Activated CD8-positive, alpha-beta T cell treated with anti-CD3 and anti-CD28 coated beads for 36 hours (primary cell): ENCODE measurements at regions not wholly inside any gene's neighbourhood (a gene's known extent, or its start where the extent isn't known, plus 50 kb on each side); places are given as distances from the start of the nearest gene placed in this dataset.

Experiments
- ATAC-seq: fragments of 200-7000 bp; cut with Tn5 transposase; one replicate; pipeline ENCODE4 v1.10.0; 2021; ENCODE audit warnings: mild to moderate bottlenecking, moderate library complexity
- CTCF ChIA-PET: fragments of 350-600 bp; sonication (Branson Sonifier 250); formaldehyde crosslinking; loops from one replicate; lab custom pipeline; 2021; ENCODE audit warnings: antibody characterized with exemption; lab: Charles Lee
- POLR2A ChIA-PET: fragments of 350-600 bp; sonication (Branson Sonifier 250); formaldehyde crosslinking; loops from one replicate; lab custom pipeline; 2021; ENCODE audit warnings: antibody characterized with exemption; lab: Charles Lee
- DNase-seq: peaks from one replicate; pipeline ENCODE4 v3.0.0-alpha.2; 2020
- H3K27ac Mint-ChIP-seq: one replicate; pipeline ENCODE4 v1.8.0; 2021; ENCODE audit warnings: mild to moderate bottlenecking, mixed read lengths
- H3K27me3 Mint-ChIP-seq: one replicate; pipeline ENCODE4 v1.8.0; 2021; ENCODE audit warnings: mixed read lengths
- H3K36me3 Mint-ChIP-seq: one replicate; pipeline ENCODE4 v1.8.0; 2021; ENCODE audit warnings: low read depth, mixed read lengths
- H3K4me1 Mint-ChIP-seq: one replicate; pipeline ENCODE4 v1.8.0; 2021; ENCODE audit warnings: low read depth, mixed read lengths
- H3K4me3 Mint-ChIP-seq: one replicate; pipeline ENCODE4 v1.8.0; 2021; ENCODE audit warnings: mild to moderate bottlenecking, moderate library complexity, mixed read lengths
- H3K9me3 Mint-ChIP-seq: one replicate; pipeline ENCODE4 v1.8.0; 2021; ENCODE audit warnings: mixed read lengths
- intact Hi-C: fragments of 100-400 bp; cut with micrococcal nuclease; formaldehyde crosslinking; loops from one replicate; pipeline ENCODE4 v1.10.0; 2022
- TF ChIP-seq, protein P1 (sequence below): fragments of 200-600 bp; IDR thresholded peaks from one replicate; pipeline ENCODE4 v1.8.0; 2022; ENCODE audit warnings: antibody characterized with exemption, mild to moderate bottlenecking

DNA sequence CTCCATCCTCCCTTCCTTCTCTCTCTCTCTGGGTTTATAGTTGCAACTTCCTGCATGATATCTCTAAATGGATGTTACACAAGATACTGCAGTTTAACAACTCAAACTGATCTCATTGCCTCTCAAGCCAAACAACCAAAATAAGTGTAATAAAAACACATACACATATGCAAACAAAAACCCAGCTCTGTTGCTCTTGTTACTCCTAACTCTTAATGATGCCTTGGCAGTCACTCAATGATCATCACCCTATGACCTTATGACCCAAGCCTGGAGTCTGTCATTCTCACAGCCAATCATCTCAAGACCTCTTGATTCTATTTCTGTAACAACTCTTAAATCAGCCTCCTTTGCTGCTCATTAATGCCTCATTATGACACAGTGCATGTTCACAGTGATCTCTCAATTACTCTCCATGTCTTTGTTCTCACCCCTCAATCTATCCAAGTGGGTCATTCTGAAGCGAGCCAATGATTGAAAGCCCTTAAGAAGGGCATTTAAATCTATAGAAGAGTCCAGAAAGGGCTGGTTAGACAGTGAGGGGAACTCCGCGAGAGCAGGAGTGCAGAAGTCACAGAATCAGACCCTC, 210.9 kb downstream of the INHBA start:
- Mint-ChIP-seq H3K27ac (no peak overlapping the region), H3K4me3 (no peak overlapping the region), H3K36me3 (no peaks in the 10 kb centered on the region), H3K27me3 (no peaks in the 10 kb centered on the region), H3K9me3 (no peaks in the 10 kb centered on the region), H3K4me1 (no peaks in the 10 kb centered on the region)
- ChIA-PET CTCF (no interaction called here), POLR2A (no interaction called here)
- DNase-seq (no peak), ATAC-seq (no peak)
- TF ChIP-seq, protein P1, sequence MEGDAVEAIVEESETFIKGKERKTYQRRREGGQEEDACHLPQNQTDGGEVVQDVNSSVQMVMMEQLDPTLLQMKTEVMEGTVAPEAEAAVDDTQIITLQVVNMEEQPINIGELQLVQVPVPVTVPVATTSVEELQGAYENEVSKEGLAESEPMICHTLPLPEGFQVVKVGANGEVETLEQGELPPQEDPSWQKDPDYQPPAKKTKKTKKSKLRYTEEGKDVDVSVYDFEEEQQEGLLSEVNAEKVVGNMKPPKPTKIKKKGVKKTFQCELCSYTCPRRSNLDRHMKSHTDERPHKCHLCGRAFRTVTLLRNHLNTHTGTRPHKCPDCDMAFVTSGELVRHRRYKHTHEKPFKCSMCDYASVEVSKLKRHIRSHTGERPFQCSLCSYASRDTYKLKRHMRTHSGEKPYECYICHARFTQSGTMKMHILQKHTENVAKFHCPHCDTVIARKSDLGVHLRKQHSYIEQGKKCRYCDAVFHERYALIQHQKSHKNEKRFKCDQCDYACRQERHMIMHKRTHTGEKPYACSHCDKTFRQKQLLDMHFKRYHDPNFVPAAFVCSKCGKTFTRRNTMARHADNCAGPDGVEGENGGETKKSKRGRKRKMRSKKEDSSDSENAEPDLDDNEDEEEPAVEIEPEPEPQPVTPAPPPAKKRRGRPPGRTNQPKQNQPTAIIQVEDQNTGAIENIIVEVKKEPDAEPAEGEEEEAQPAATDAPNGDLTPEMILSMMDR: no peak
- intact Hi-C loops: no loop called here

DNA sequence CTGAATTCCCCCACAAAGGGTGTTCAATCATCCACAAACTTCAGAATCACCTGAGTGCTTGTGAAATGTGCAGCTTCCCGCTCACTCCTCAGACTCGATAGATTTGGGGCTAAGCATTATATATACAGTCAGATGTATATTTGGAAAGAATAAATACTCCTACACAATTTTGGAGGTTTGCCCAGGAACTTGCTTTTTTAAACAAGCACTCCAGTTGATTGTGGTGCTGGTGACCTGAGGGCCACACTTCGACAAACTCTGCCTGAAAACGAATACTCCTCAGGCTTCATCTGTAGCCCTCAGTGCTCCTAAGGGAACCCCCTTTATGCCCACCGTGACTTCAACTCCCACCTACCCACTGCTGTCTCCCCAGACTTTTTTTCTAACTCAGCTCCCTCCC, 211.6 kb downstream of the INHBA start:
- Mint-ChIP-seq H3K9me3 (no peaks in the 10 kb centered on the region), H3K4me3 (no peak overlapping the region), H3K27ac (no peak overlapping the region), H3K4me1 (no peaks in the 10 kb centered on the region), H3K27me3 (no peaks in the 10 kb centered on the region), H3K36me3 (no peaks in the 10 kb centered on the region)
- CTCF ChIA-PET: no interaction called here
- no peak for ATAC-seq
- intact Hi-C loops: no loop called here
- TF ChIP-seq, protein P1: no peak
- POLR2A ChIA-PET: no interaction called here
- no peak for DNase-seq

DNA sequence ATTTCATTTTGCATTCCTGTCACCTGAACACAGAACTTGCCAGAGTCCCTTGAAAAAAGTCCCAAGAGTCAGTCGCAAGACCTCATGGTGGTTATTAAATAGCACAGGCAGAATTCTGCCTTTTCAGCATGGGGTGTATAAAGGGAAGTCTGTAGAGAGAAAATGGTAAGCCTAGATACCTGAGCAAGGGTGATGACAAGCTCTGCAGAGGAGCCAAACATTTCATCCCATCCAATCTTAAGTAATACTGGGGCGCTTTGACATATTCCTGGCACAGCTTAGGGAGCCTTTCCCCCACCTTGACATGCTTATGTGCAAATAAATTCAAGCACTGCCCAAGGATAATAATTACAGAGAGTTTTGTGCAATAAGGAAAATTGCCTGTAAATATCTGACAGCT, 213.0 kb downstream of the INHBA start:
- ATAC-seq: no peak
- Mint-ChIP-seq H3K27me3 (no peaks in the 10 kb centered on the region), H3K36me3 (no peaks in the 10 kb centered on the region), H3K4me3 (no peak overlapping the region), H3K9me3 (no peaks in the 10 kb centered on the region), H3K27ac (no peak overlapping the region), H3K4me1 (no peaks in the 10 kb centered on the region)
- POLR2A ChIA-PET: no interaction called here
- intact Hi-C loops: no loop called here
- no peak for DNase-seq
- TF ChIP-seq, protein P1: no peak
- CTCF ChIA-PET: no interaction called here

DNA sequence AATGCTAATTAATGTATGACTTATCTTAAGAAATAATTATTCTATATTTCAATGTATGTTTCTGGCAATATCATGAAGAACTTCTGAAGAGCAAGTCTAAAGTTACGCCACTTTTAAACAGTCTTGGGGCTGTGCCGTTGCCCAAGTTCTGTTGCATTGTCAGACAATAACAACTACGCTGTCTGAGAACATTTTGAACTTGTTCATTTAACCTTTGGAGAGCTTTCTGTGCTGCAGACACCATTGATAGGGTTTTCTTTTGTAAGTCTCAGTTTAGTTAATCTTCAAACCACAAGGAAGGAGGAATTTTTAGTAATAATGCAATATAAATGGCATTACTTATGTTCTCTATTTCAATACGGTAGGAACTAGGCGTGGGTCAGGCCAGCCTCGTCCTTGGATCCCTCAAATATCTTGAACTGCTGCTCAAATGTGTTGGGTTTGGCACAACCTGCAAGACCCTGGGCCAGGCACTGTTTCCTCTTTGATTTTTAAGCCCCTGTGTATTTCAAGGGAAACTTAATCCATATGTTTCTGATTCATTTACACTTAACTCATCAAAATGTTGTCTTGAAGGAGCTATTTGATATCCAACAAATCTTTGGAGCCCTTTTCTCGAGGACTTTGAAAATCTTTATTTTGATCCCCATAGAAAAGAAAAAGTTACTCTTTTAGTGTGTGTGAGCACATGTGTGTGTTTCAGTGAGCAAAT, 215.5 kb downstream of the INHBA start:
- Mint-ChIP-seq H3K4me1 (no peaks in the 10 kb centered on the region), H3K4me3 (no peak overlapping the region), H3K27me3 (no peaks in the 10 kb centered on the region), H3K9me3 (no peaks in the 10 kb centered on the region), H3K27ac (no peak overlapping the region), H3K36me3 (no peaks in the 10 kb centered on the region)
- ATAC-seq (no peak), DNase-seq (no peak)
- ChIA-PET POLR2A (no interaction called here), CTCF (no interaction called here)
- intact Hi-C loops: no loop called here
- TF ChIP-seq, protein P1: no peak

DNA sequence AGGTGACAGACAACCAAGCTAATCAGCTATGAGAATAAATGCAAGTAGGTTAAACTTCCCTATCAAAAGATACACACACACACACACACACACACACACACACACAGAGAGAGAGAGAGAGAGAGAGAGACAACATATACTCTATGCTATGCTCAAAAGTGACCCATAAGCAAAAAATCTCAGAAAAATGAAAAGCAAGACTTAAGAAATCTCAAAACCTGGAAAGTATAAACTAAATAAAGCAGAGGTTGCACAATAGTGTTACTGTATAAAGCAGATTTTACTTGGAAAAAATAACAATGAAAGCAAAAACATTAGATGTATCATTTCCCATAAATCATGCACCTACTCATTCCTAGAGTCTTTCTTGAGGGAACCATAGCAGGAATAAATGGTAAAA, 221.5 kb downstream of the INHBA start:
- Mint-ChIP-seq H3K27ac (no peak overlapping the region), H3K27me3 (no peaks in the 10 kb centered on the region), H3K4me1 (no peaks in the 10 kb centered on the region), H3K36me3 (no peaks in the 10 kb centered on the region), H3K9me3 (no peaks in the 10 kb centered on the region), H3K4me3 (no peak overlapping the region)
- POLR2A ChIA-PET: no interaction called here
- ATAC-seq (no peak), DNase-seq (no peak)
- TF ChIP-seq, protein P1: no peak
- intact Hi-C loops: no loop called here
- CTCF ChIA-PET: no interaction called here
